ENCODE measurements at regions not wholly inside any gene's neighbourhood (a gene's known extent, or its start where the extent isn't known, plus 50 kb on each side); places are given as distances from the start of the nearest gene placed in this dataset.

GRCh38 chr3:147002721-147003120, 397.6 kb upstream of the PLSCR5 start:
- TF ChIP-seq STAT1 (IDR thresholded peaks at IDR 0.05; ENCODE audit: unreplicated experiment) (no peak), EZH2phosphoT487 (IDR thresholded peaks at IDR 0.05; ENCODE audit: unreplicated experiment) (no peak), POLR2AphosphoS5 (IDR thresholded peaks at IDR 0.05; ENCODE audit: low read depth) (no peak), JUNB (IDR thresholded peaks at IDR 0.05; ENCODE audit: unreplicated experiment) (no peak), EZH2 (IDR thresholded peaks at IDR 0.05; ENCODE audit: low read depth, unreplicated experiment) (no peak), ZNF331 (CRISPR knock-in tag; IDR thresholded peaks at IDR 0.05; ENCODE audit: low read depth) (no peak), REST (IDR thresholded peaks at IDR 0.05; ENCODE audit: unreplicated experiment) (no peak), CREB1 (CRISPR knock-in tag; IDR thresholded peaks at IDR 0.05; ENCODE audit: low read depth) (no peak), NANOG (IDR thresholded peaks at IDR 0.05; ENCODE audit: borderline replicate concordance) (no peak), ZNF462 (CRISPR knock-in tag; IDR thresholded peaks at IDR 0.05) (no peak), CTCF (conservative IDR thresholded peaks at IDR 0.05; ENCODE audit: low read depth in 2 of 2) (no peak), ZNF114 (CRISPR knock-in tag; IDR thresholded peaks at IDR 0.05) (no peak), ETS1 (IDR thresholded peaks at IDR 0.05) (no peak)
- no peaks in the 10 kb centered on the region for H3K36me3 Mint-ChIP-seq (ENCODE audit: low read depth)
- H3K79me2 ChIP-seq (replicated peaks; ENCODE audit: insufficient read depth), result no peaks in the 10 kb centered on the region
- no peak overlapping the region for H3K27ac Mint-ChIP-seq
- H3K27me3 Mint-ChIP-seq (ENCODE audit: insufficient read depth, low read depth, poor library complexity), result peaks cover 3% of the 10 kb centered on the region
- H3K27me3 ChIP-seq (ENCODE audit: insufficient read depth), result no peaks in the 10 kb centered on the region
- DNase-seq (ENCODE audit: low spot score), result no peak
- H2AFZ ChIP-seq, result no peak overlapping the region
- no peak for ATAC-seq
- H4K20me1 ChIP-seq (replicated peaks; ENCODE audit: insufficient read depth), result no peaks in the 10 kb centered on the region
- no peak overlapping the region for H3K27ac ChIP-seq (ENCODE audit: low read depth)
- no peak overlapping the region for H3K4me3 Mint-ChIP-seq
- no peak overlapping the region for H3K4me2 ChIP-seq
- H3K4me1 ChIP-seq (ENCODE audit: insufficient read depth), result no peaks in the 10 kb centered on the region
- H3K4me1 Mint-ChIP-seq, result no peaks in the 10 kb centered on the region
- no peaks in the 10 kb centered on the region for H3F3A ChIP-seq (replicated peaks; ENCODE audit: low read depth)
- no peak overlapping the region for H3K4me3 ChIP-seq
- H3K9me3 Mint-ChIP-seq, result no peaks in the 10 kb centered on the region
- H3K9me2 ChIP-seq (ENCODE audit: insufficient read depth), result no peaks in the 10 kb centered on the region; the same call in 1 of the 2 replicates
- H3K36me3 ChIP-seq (ENCODE audit: insufficient read depth), result no peaks in the 10 kb centered on the region
